K562 (cell line): ENCODE measurements at regions not wholly inside any gene's neighbourhood (a gene's known extent, or its start where the extent isn't known, plus 50 kb on each side); places are given as distances from the start of the nearest gene placed in this dataset.

ENCODE experiments used
- ATAC-seq: fragments of 200-7000 bp; cut with Tn5 transposase; 3 replicates; pipeline ENCODE4 v1.9.1; 2020; ENCODE audit warnings: moderate library complexity
- BruUV-seq: library from RNA; stranded (reverse); fragments of 400-500 nt; replicated peaks from 2 replicates; lab custom pipeline; 2021; lab: Mats Ljungman, UMichigan
- CTCF ChIA-PET: fragments of 300-600 bp; formaldehyde crosslinking; extraction: SDS; loops from one replicate; lab custom pipeline; 2021; ENCODE audit warnings: low intra/inter-chr PET ratio; lab: Yijun Ruan, JAX
- POLR2A ChIA-PET: fragments of 300-600, 350-650 bp; sonication (Branson Sonifier 250); formaldehyde crosslinking; extraction: SDS; loops from one replicate; lab custom pipeline; 2021; ENCODE audit warnings: antibody characterized with exemption, inconsistent platforms; lab: Yijun Ruan, JAX
- DNase-seq, 4 experiments: peaks; one replicate each; pipeline versions ENCODE4 v3.0.0 to v3.0.0-alpha.2; 2011 to 2018; ENCODE audit warnings: low spot score in 3 of 4, mixed read lengths in 3 of 4; ENCODE audit errors: extremely low read depth in 1 of 4
- FAIRE-seq: peaks from 2 replicates; lab custom pipeline; 2011; peaks lifted over from hg19 to GRCh38; lab: Jason Lieb, UNC
- H2AFZ ChIP-seq: 2 replicates; pipeline ENCODE4 v1.6.0; 2011; ENCODE audit warnings: low read depth, low read length, control low read depth, inconsistent platforms
- H3K27ac ChIP-seq: fragments of 200-600 bp; 3 replicates; pipeline ENCODE4 v1.8.0; 2011; ENCODE audit warnings: low read depth, mild to moderate bottlenecking, control low read depth, inconsistent platforms, low read length, moderate library complexity, mixed read lengths; ENCODE audit errors: extremely low read depth
- H3K27me3 ChIP-seq, 2 experiments: fragments of 300-600 bp in 1 of 2; 2 replicates in 1 of 2; 3 replicates in 1 of 2; pipeline versions ENCODE4 v1.6.0 to v1.8.0; 2011; ENCODE audit warnings: inconsistent platforms in 2 of 2, low read length in 2 of 2, mild to moderate bottlenecking in 1 of 2, mixed read lengths in 1 of 2, moderate library complexity in 1 of 2; ENCODE audit not compliant: control insufficient read depth in 2 of 2, insufficient read depth in 2 of 2
- H3K36me3 ChIP-seq: fragments of 300-600 bp; 3 replicates; pipeline ENCODE4 v1.8.0; 2011; ENCODE audit warnings: mild to moderate bottlenecking, low read length, inconsistent platforms; ENCODE audit not compliant: control insufficient read depth, insufficient read depth
- H3K4me1 ChIP-seq, 2 experiments: fragments of 200-600 bp in 1 of 2; replicated peaks in 1 of 2; 2 replicates in 1 of 2; 3 replicates in 1 of 2; pipeline versions ENCODE4 v1.5.1 to v1.8.0; 2011; ENCODE audit warnings: inconsistent platforms in 2 of 2, low read length in 2 of 2, mild to moderate bottlenecking in 1 of 2, mixed read lengths in 1 of 2, moderate library complexity in 1 of 2; ENCODE audit not compliant: control insufficient read depth in 2 of 2, insufficient read depth in 2 of 2
- H3K4me2 ChIP-seq: 2 replicates; pipeline ENCODE4 v1.6.1; 2011; ENCODE audit warnings: low read length, control low read depth, inconsistent platforms, mixed read lengths; ENCODE audit not compliant: insufficient read depth
- H3K4me3 ChIP-seq: fragments of 200-600 bp; sonication (generic), shearing (Covaris generic); 2 replicates; pipeline ENCODE4 v1.5.1; 2016; ENCODE audit warnings: control low read depth, inconsistent platforms
- H3K79me2 ChIP-seq: fragments of 200-600 bp; 3 replicates; pipeline ENCODE4 v1.8.0; 2011; ENCODE audit warnings: low read length, inconsistent platforms; ENCODE audit not compliant: control insufficient read depth, insufficient read depth
- H3K9ac ChIP-seq, 2 experiments: 2 replicates each; pipeline versions ENCODE4 v1.6.0 to v1.6.1; 2011; ENCODE audit warnings: low read depth in 2 of 2, low read length in 2 of 2, control low read depth in 1 of 2, inconsistent platforms in 1 of 2, mild to moderate bottlenecking in 1 of 2, mixed read lengths in 1 of 2; ENCODE audit not compliant: insufficient read depth in 1 of 2
- H3K9me1 ChIP-seq: one replicate; pipeline ENCODE4 v1.6.0; 2011; ENCODE audit warnings: inconsistent platforms, mild to moderate bottlenecking, low read length, moderate library complexity; ENCODE audit not compliant: control insufficient read depth, insufficient read depth
- H3K9me3 ChIP-seq: replicated peaks from 2 replicates; pipeline ENCODE4 v1.5.1; 2011; ENCODE audit warnings: low read depth, low read length, inconsistent platforms; ENCODE audit not compliant: control insufficient read depth, insufficient read depth
- H4K20me1 ChIP-seq: replicated peaks from 2 replicates; pipeline ENCODE4 v1.6.1; 2011; ENCODE audit warnings: low read length, inconsistent platforms, mixed read lengths; ENCODE audit not compliant: control insufficient read depth, insufficient read depth
- ARHGAP35 ChIP-seq: fragments of 450-650 bp; IDR thresholded peaks from 2 replicates; pipeline ENCODE4 v1.6.1; 2018; ENCODE audit not compliant: partially characterized antibody
- GATAD2A ChIP-seq: fragments of 450-650 bp; IDR thresholded peaks from 2 replicates; pipeline ENCODE4 v1.6.1; 2017
- IRF1 ChIP-seq: sonication (generic); formaldehyde crosslinking; IDR thresholded peaks from 2 replicates; pipeline ENCODE4 v1.8.0; 2022; ENCODE audit warnings: missing genetic modification reagents, mild to moderate bottlenecking, borderline replicate concordance
- RFX1 ChIP-seq: fragments of 450-650 bp; IDR thresholded peaks from 2 replicates; pipeline ENCODE4 v1.6.1; 2016; ENCODE audit warnings: mild to moderate bottlenecking, moderate library complexity
- ZNF175 ChIP-seq: fragments of 200-800 bp; sonication (Bioruptor generic); IDR thresholded peaks from 2 replicates; pipeline ENCODE4 v1.6.1; 2016; ENCODE audit warnings: low read depth, mild to moderate bottlenecking, missing genetic modification characterization, missing compliant biosample characterization
- WGBS: fragments of 100-300 bp; shearing (Covaris generic); methylation state at CpG from one replicate; pipeline ENCODE4 v1.1.6; 2016; ENCODE audit warnings: low coverage, mixed read lengths; ENCODE audit not compliant: insufficient coverage; ENCODE audit errors: missing lambda C conversion rate; 5-methylcytosine and 5-hydroxymethylcytosine counted together
- in situ Hi-C: fragments of 300-500 bp; cut with MboI; formaldehyde crosslinking; loops from 4 replicates; pipeline ENCODE4 v1.15.0; 2018; ENCODE audit warnings: inconsistent platforms, mixed read lengths
- intact Hi-C: fragments of 100-400 bp; cut with micrococcal nuclease; formaldehyde crosslinking; loops from 2 replicates; pipeline ENCODE4 v1.14.2; 2022

DNA sequence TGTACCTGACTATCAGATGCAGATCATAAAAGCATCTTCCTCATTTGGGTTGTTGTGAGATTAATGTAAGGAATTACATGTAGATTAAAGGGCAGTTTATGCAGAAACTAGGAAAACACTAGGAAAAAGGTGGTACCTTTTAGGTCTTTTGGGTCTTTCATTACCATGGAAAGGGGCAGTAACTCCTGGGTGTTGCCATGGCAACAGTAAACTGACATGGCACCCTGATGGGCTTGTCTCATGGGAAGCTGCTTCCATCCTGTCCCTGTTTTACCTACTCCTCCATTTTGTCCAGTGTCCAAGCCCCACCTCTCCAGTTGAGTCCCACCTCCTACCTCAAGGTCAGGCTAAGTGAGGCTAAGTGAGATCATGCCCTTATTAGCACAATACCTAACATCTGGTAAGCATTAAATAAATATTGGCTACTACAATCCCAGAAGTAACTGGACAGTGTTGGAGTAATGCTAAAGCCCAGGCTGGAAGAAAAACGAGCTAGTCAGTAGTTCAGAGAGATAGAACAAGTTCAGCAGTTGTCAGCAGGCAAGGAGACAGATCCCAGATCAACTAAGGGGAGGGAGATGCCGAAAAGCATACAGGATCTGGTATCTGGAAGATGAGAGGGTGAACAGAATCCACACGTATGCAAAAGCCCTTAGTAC is 240.0 kb upstream of the AUTS2 start:
- 0% methylated on average over 3 of the region's 3 CpGs for WGBS
- BruUV-seq, result no TSS peak
- Histone ChIP-seq H3K4me1 (no peaks in the 10 kb centered on the region), H3K9me3 (no peaks in the 10 kb centered on the region), H3K27me3 (peaks cover 0 to 5% of the 10 kb centered on the region in 2 experiments; a peak in 2 of 5 replicates), H4K20me1 (no peaks in the 10 kb centered on the region), H3K9me1 (no peaks in the 10 kb centered on the region), H3K4me2 (no peak overlapping the region), H3K79me2 (no peaks in the 10 kb centered on the region), H3K9ac (no peak overlapping the region), H2AFZ (no peak overlapping the region), H3K27ac (no peak overlapping the region), H3K4me3 (no peak overlapping the region), H3K36me3 (no peaks in the 10 kb centered on the region)
- DNase-seq, result no peak
- TF ChIP-seq IRF1 (CRISPR knock-in tag), result no peak
- TF ChIP-seq GATAD2A, result no peak
- peak; percentile 81 for TF ChIP-seq RFX1
- CTCF ChIA-PET, result no interaction called here
- in situ Hi-C loops (no loop called here), intact Hi-C loops (no loop called here)
- no peak for ATAC-seq
- FAIRE-seq, result no peak
- POLR2A ChIA-PET, result interaction anchor here (0.6 kb wide), 1 partner anchor 24 kb away, joined by 4 read pairs; no protein-coding TSS in a partner anchor

- Histone ChIP-seq H2AFZ (no peak overlapping the region), H3K4me3 (no peak overlapping the region), H3K27ac (no peak overlapping the region), H3K9ac (no peak overlapping the region), H3K36me3 (no peaks in the 10 kb centered on the region), H3K4me2 (no peak overlapping the region), H3K4me1 (no peaks in the 10 kb centered on the region), H3K79me2 (no peaks in the 10 kb centered on the region), H3K9me3 (no peaks in the 10 kb centered on the region), H3K9me1 (no peaks in the 10 kb centered on the region), H3K27me3 (no peaks in the 10 kb centered on the region; a peak in 1 of 5 replicates), H4K20me1 (no peaks in the 10 kb centered on the region)
- FAIRE-seq (no peak), DNase-seq (no peak), ATAC-seq (no peak)
- in situ Hi-C loops, result no loop called here
- TF ChIP-seq ZNF175 (CRISPR knock-in tag) (no peak), ARHGAP35 (no peak)
- ChIA-PET CTCF (no interaction called here), POLR2A (no interaction called here)
- WGBS, result 0% methylated on average over 4 of the region's 4 CpGs
- intact Hi-C loops, result no loop called here
- no TSS peak for BruUV-seq
These were observed 239.1 kb upstream of the AUTS2 start for GRCh38 chr7:69359003-69359700.
